Kidney epithelial cell (primary cell): ENCODE measurements at regions not wholly inside any gene's neighbourhood (a gene's known extent, or its start where the extent isn't known, plus 50 kb on each side); places are given as distances from the start of the nearest gene placed in this dataset.

Experiments
- DNase-seq: peaks from one replicate; pipeline ENCODE4 v3.0.0-alpha.2; 2010; ENCODE audit warnings: low read depth
- H3K27me3 ChIP-seq: 2 replicates; pipeline ENCODE4 v1.6.0; 2011; ENCODE audit warnings: low read length; ENCODE audit not compliant: control insufficient read depth, insufficient read depth
- H3K36me3 ChIP-seq: 2 replicates; pipeline ENCODE4 v1.5.1; 2011; ENCODE audit warnings: low read length; ENCODE audit not compliant: control insufficient read depth, insufficient read depth
- H3K4me3 ChIP-seq: 2 replicates; pipeline ENCODE4 v1.5.1; 2011; ENCODE audit warnings: low read depth, mild to moderate bottlenecking, control low read depth, low read length
- CTCF ChIP-seq: IDR thresholded peaks from 2 replicates; pipeline ENCODE4 v1.5.1; 2011; ENCODE audit warnings: mild to moderate bottlenecking, moderate library complexity, low read length, control low read depth, inconsistent platforms; ENCODE audit not compliant: insufficient read depth, poor library complexity, severe bottlenecking

- Histone ChIP-seq H3K36me3 (no peaks in the 10 kb centered on the region), H3K4me3 (no peak overlapping the region), H3K27me3 (no peaks in the 10 kb centered on the region)
- TF ChIP-seq CTCF: no peak
- DNase-seq: no peak
These were observed 765.4 kb upstream of the SLC35B3 start for GRCh38 chr6:9200712-9201111.

GRCh38 chr6:9197726-9198125 lies 762.4 kb upstream of the SLC35B3 start:
- Histone ChIP-seq H3K4me3 (no peak overlapping the region), H3K36me3 (no peaks in the 10 kb centered on the region), H3K27me3 (no peaks in the 10 kb centered on the region)
- TF ChIP-seq CTCF: no peak
- DNase-seq: no peak

GRCh38 chr6:9195322-9195721 lies 760.0 kb upstream of the SLC35B3 start:
- no peak for DNase-seq
- TF ChIP-seq CTCF: no peak
- Histone ChIP-seq H3K27me3 (no peaks in the 10 kb centered on the region), H3K4me3 (no peak overlapping the region), H3K36me3 (no peaks in the 10 kb centered on the region)

- Histone ChIP-seq H3K27me3 (no peaks in the 10 kb centered on the region), H3K36me3 (no peaks in the 10 kb centered on the region), H3K4me3 (no peak overlapping the region)
- no peak for TF ChIP-seq CTCF
- DNase-seq: no peak
These were observed 757.1 kb upstream of the SLC35B3 start for GRCh38 chr6:9192405-9192909.

- Histone ChIP-seq H3K27me3 (no peaks in the 10 kb centered on the region), H3K36me3 (no peaks in the 10 kb centered on the region), H3K4me3 (no peak overlapping the region)
- no peak for DNase-seq
- no peak for TF ChIP-seq CTCF
These were observed 750.8 kb upstream of the SLC35B3 start for GRCh38 chr6:9186148-9186547.

- no peaks in the 10 kb centered on the region for H3K36me3 ChIP-seq
- TF ChIP-seq CTCF: no peak
- no peak overlapping the region for H3K4me3 ChIP-seq
- no peaks in the 10 kb centered on the region for H3K27me3 ChIP-seq
- peak; percentile 41 for DNase-seq
These were observed 742.7 kb upstream of the SLC35B3 start for GRCh38 chr6:9178071-9178470.
